HG02798 (cell line): ENCODE measurements at regions not wholly inside any gene's neighbourhood (a gene's known extent, or its start where the extent isn't known, plus 50 kb on each side); places are given as distances from the start of the nearest gene placed in this dataset.

Experiments
- ATAC-seq: cut with Tn5 transposase; IDR thresholded peaks from one replicate; pipeline ENCODE4 v1.9.1; 2021; ENCODE audit warnings: mild to moderate bottlenecking; ENCODE audit not compliant: unreplicated experiment, poor library complexity

GRCh38 chr12:3935078-3935477, 61.9 kb upstream of the PARP11 start:
- ATAC-seq, result no peak

DNA sequence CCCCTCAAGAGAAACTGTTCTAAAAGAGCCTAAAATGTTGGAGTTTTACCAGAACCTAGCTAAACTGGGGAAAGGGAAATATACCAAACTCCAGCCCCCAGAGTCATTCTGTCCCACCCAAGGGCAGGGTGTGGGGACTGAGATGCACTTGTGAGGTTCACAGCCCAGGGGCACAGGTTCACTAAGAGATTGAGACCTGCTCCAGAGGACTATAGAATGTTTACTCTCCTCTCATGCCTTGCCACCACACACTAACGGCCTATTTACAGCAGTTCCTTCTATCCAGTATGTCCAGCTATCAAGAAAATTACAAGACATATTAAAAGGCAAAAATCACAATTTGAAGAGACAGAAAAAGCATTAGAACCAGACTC, 60.6 kb upstream of the PARP11 start:
- ATAC-seq, result no peak

- ATAC-seq, result no peak
Measured at GRCh38 chr12:3933074-3933818, 60.0 kb upstream of the PARP11 start.

DNA sequence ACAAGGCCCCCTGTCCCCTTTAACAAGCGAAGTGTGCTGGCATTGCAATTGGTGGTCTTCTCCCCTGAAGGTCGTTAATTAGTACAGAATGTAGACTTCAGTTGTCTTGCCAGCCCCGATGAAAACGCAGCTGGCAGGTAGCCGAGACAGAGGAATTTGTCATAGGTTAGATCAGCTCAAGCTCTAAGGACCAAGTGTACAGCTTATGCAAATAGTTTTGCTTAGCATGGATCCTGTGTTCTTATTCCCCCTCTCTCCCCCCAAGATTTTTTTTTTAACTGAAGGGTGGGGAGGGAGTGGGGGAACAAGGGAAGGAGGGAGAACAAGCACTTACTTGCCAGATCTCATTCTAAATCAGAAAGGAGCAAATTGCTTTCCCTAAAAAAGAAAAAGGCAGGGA, 58.6 kb upstream of the PARP11 start:
- no peak for ATAC-seq

DNA sequence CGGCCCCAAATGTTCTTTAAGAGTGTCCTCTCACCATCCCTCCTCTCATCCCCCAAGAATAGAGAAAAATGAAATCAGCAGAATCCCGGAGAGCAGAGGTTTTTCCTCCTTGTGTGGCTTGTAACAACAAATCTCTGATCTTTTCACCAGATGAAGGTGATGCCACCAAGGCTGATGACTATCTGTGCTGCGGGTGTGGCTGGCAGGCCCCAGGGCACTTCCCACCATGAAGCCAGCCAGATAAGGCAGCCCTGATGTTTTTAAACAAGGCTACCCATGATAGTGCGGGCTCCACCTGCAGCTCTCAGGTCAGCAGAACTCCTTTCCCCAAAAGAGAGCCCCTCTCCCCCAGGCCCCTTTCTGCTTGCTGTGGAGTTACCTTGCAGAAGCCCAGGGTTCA, 58.0 kb upstream of the PARP11 start:
- no peak for ATAC-seq

DNA sequence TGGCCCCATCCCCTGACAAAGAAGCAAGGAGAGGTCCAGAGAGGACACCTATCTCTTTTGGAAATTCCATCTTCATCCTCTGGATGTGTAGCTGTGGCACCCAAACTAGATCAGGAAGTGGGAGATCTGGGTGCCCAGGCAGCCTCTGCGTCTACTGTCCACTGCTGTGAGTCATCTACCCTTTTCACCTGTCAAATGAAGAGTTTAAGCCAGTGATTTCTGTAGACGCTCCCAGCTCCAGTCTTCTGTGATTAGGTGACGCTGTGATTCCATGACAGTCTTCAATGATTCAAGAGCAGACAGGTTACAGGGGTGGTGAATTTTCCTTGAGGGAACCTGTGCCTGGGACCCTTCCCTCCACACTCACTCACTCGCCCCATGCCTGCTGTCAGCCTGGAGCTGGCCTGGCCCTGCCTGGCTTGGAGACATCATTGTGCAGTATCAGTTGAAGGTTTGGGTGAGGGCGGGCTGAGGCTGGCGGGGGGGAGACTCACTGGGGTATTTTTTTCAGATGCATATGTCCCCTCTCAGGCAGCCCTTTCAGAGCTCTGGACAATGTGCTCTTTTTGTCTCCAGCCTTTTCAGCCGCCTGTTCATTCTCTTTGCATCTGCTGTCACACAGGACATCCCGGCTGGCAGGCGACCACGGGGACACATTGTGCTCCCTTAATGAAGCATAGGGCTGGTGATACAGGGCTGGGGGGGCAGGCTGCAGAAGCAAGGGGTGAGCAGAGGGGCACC, 56.8 kb upstream of the PARP11 start:
- no peak for ATAC-seq

GRCh38 chr12:3928538-3929184, 55.5 kb upstream of the PARP11 start:
- no peak for ATAC-seq

DNA sequence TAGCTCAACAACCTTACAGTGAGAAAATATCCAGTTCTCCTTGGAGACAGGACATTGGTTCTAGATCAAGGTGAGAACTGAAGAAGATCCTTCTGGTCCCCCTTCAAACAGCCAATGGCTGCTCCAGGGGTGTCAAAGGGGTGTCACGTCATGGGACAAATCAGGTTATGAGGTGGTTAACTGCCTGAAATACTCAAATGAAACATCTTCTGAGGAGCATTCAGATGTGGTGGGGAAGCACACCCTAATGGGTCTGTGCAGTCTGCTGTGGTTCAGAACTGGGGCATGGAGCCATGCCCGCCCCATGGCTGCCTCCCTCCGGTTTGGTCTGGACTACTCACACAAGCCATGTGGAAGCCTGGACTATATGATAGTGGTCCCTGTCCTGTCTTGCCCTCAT, 52.4 kb upstream of the PARP11 start:
- no peak for ATAC-seq

GRCh38 chr12:3924761-3925160, 51.6 kb upstream of the PARP11 start:
- ATAC-seq, result no peak

DNA sequence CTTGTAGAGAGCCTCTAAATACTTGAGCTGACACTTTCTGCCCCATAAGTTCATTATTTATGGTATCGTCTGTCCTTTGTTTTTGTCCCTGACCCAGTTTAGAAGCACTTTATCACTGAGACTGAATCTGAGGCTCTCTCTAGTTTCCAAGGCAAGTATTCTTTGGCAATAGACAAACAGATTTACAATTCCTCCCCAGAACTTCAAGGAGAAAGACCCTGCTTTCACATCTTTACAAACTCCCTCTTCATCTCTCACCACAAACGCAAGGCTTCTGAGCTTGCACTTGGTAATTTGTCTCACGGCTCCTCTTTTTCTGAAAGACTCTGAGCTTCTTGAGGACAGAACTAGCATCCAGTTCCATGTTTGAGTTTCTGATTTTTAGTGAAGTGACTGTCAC, 49.8 kb upstream of the PARP11 start:
- no peak for ATAC-seq
